Stromal cell of bone marrow (primary cell): ENCODE measurements at regions not wholly inside any gene's neighbourhood (a gene's known extent, or its start where the extent isn't known, plus 50 kb on each side); places are given as distances from the start of the nearest gene placed in this dataset.
A peak's percentile ranks its signal among the peaks of the same experiment; 100 is the strongest.

Experiments used
- DNase-seq: peaks from one replicate; pipeline ENCODE4 v3.0.0-alpha.2; 2012; ENCODE audit warnings: low read depth

- DNase-seq = peak; percentile 19
These were observed 253.2 kb upstream of the COL3A1 start for GRCh38 chr2:188720811-188721605.

GRCh38 chr2:188721784-188722183, 252.4 kb upstream of the COL3A1 start:
- DNase-seq = no peak

DNA sequence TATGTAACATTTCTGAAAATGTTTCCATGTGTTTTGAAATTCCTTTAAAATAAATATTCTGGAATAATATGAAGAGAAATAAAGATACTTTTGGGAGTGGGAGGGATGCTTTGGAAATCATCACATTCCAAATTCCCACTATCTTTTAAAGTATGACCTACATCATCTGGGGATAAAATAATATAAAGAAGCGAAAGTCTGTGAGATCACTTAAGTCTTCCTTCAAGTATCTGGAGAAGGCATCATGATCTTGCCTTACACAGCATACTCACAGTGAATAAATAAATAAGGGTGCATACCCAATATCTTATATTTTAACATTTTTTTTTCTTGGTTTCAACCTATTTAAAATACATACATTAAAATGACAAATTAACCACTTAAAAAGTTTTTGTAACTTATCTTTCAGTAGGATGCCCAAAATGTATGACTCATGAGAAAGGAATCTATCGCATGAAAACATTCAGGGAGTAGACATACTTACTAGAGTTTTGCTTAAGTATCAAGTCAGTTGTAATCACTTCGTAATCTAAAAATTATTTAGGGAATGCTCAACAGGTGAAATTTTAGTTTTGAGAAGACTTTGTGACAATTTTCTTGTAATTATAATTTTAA, 248.3 kb upstream of the COL3A1 start:
- peak; percentile 7 for DNase-seq

- no peak for DNase-seq
These were observed 247.4 kb upstream of the COL3A1 start for GRCh38 chr2:188726626-188727247.

- no peak for DNase-seq
These were observed 246.3 kb upstream of the COL3A1 start for GRCh38 chr2:188727846-188728245.

DNA sequence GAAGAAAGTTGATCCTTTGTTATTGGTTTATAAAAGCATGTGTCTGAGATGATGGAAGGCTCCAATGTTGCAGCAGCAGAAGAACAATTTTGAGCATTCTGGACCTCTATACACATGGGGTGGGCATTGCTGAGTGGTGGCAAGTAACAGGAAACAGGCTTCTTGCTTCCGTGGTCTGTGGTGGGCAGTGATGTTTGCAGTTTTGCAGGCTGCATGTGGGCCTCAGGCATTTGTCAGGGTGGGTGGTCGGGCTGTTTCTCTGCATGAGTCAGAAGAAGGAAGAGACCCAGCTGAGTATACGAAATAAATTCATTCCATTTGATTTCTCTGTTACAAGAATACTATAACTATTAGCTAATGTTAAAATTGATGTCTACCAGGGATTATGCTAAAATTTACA, 239.5 kb upstream of the COL3A1 start:
- no peak for DNase-seq

DNA sequence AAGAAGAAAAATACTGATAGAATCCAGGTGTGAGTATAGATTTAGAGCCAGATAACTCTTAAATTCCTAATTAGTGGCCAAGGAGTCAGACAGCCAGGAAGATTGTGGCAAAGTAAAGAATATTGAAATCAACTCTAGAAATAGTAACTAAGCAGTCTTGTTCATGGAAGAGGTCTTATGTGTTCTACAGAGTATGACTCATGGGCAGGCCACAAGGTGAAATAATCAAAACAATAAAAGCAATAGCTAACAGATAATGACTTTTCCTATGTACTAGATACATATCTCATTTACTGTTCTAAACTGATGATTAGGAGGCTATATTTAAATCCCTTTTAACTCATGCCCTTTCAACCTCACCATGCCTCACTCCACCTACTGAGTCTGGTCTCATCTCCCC, 227.4 kb upstream of the COL3A1 start:
- no peak for DNase-seq

DNA sequence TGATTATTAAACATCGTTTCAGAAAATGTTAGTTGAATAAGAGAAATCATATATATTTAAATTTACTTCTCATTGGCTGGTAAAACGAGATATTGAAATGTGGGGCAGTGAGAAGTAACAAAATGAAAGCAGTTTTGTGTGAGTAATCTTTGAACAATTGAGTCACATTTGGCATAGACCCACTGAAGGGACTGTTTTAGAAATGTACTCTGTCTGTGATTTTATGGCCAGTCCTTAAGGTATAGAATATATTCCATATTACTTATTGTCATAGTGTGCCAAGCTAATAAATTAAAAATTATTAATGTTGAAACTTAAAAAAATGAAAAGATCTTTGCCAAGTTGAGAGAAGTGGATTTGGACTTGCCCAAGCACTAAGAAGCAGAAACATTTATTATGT, 222.4 kb upstream of the COL3A1 start:
- DNase-seq = no peak

- no peak for DNase-seq
These were observed 221.9 kb upstream of the COL3A1 start for GRCh38 chr2:188752311-188752710.

- no peak for DNase-seq
These were observed 212.0 kb upstream of the COL3A1 start for GRCh38 chr2:188762151-188762550.

DNA sequence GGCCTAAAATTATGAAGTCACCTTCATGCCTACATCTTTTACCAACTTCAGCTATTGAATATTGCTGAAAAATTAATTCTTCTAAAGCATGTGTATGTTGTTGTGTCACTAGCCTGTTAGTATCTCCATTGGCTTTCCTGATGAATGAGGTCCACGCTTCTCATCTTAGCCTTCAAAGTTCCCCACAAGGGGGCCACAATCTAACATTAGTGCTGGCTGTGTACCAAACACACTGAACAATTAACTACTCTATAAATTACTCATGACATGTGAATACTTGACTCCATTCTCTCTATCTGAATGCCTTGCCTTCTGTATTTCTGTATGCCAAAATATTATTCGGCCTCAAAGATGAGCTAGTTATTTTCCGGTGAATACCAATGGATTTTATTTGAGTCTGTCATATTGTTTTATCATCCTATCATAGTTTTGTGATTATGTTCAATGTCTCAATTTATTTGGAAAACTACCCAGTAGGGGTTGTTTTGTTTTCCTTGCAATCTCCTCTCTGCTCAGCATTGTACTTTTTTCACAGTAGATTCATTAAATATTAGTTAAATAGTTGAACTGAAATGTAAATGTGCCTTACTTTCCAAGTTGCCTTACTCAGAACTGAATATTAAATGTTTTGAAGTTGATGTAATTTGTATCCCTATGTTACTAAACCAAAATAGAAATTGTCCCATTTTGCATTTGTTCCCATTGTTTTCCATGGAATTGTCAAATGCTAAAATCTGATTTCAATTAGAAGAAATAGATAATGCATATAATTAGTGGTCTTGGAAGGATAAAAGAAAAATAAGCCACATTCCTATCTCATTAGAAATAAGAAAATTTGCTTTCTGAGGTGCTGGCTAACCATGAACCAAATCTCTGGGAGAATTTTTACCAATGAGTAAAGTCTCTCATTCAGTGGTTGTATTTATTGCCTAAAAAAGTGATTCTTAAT, 208.4 kb upstream of the COL3A1 start:
- no peak for DNase-seq

GRCh38 chr2:188766471-188766856, 207.7 kb upstream of the COL3A1 start:
- DNase-seq = no peak

DNA sequence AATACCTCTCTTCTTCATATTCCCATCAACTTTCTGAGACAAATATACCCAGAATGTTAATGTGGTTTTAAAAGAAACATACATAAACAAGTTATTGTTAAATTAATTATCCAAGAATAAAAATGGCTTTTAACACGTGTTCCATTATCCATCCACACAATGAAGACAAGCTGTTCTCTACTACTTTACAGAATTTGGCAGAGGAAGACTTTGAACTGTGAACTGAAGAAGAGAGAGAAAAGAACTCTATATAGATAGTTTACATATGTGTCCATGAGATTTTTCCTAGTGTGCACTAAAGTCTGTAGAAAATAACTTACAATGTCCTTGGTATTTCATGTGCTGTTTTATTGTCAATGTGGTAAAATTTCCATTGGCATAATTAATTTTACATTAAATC, 207.0 kb upstream of the COL3A1 start:
- DNase-seq = no peak

DNA sequence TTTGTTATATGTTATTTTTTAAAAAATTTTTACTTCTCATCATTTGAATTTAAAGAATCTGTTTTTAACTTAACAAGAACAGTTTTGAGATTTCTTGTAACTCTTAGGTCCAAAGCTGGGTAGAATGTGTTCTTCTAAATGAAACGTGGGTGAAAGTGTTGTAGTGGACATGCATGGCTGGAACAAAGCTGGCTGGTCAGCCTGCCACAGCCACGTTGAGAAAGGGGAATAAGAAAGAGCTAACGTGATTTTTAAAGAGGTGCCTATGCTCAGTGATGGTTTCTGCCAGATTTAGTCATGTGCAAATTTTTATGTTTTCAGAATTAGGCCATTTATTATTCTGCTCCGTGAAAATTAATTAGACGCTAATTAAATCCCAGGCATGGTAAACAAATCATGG, 203.9 kb upstream of the COL3A1 start:
- DNase-seq = no peak

DNA sequence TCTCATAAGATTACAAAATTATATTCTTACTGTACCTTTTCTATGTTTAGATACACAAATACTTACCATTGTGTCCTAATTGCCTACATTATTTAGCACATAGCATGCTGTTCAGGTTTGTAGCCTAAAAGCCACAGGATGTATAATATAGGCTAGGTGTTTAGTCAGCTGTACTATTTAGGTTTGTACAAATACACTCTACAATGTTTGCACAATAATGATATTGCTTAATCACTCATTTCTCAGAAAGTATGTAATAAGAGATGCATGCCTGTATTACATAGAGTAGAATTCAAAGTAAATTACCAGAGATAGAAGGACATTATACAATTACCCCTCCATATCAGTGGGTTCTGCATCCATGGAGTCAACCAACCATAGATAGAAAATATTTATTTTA, 201.1 kb upstream of the COL3A1 start:
- no peak for DNase-seq

GRCh38 chr2:188776634-188777033, 197.5 kb upstream of the COL3A1 start:
- DNase-seq = no peak

DNA sequence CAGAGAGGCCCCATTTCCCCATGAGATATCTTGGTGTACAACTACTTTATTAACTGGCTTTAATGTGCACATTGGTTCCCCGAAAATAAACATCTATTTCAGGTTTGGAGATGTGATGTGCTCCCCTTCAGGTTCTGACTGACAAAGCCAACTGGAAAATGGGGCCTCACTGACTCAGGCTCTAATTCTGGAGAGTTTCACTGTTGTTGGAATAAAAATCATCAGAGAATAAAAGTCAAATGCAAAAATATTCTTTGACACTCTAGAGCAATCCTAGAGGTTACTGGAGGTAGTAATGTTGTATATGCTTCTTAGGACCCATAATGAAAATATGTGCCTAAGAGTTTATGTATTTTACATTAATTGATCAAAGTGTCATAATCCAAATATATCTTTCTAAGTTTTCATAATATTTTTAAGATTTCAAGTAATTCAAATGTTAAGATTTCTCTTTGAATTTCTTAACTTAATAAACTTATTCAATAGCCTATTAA, 189.9 kb upstream of the COL3A1 start:
- no peak for DNase-seq

- no peak for DNase-seq
These were observed 189.1 kb upstream of the COL3A1 start for GRCh38 chr2:188785061-188785460.

- DNase-seq = no peak
These were observed 188.7 kb upstream of the COL3A1 start for GRCh38 chr2:188785490-188785889.

DNA sequence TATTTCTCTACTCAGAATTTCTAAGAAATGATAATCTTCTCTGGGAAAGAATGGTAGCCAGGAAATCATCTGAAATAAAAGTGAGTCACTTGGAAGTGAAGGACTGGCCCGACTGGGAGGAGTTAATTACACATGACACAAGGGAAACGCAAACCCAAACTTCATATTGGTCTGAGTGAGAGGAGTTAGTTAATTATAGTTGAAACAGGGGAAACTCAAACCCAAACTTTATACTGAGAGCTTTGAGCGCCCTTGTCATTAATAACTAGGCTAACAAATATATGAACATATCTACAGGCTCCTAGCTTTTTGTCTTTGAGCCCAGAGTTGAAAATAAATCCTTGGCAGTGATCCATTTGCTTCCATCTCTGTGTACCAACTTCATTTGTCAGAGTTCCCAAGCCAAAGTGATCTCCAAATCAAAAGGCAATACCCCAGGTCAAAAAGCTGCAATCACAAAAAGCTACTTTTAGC, 187.8 kb upstream of the COL3A1 start:
- peak; percentile 88 for DNase-seq

GRCh38 chr2:188787021-188787657, 187.0 kb upstream of the COL3A1 start:
- peak; percentile 84 for DNase-seq
